PC-3 (cell line): ENCODE measurements at regions not wholly inside any gene's neighbourhood (a gene's known extent, or its start where the extent isn't known, plus 50 kb on each side); places are given as distances from the start of the nearest gene placed in this dataset.

ENCODE experiments used
- CTCF ChIP-seq: fragments of 300-600 bp; sonication (generic); conservative IDR thresholded peaks from 2 replicates; pipeline ENCODE4 v1.5.1; 2017; ENCODE audit warnings: antibody characterized with exemption, low read depth, mild to moderate bottlenecking, low read length
- EZH2 ChIP-seq: fragments of 300-600 bp; sonication (generic); IDR thresholded peaks from one replicate; pipeline ENCODE4 v1.6.1; 2017; ENCODE audit warnings: antibody characterized with exemption, mild to moderate bottlenecking, low read length; ENCODE audit not compliant: unreplicated experiment
- EZH2phosphoT487 ChIP-seq: fragments of 300-600 bp; sonication (generic); IDR thresholded peaks from 2 replicates; pipeline ENCODE4 v1.6.1; 2018; ENCODE audit warnings: mild to moderate bottlenecking, antibody characterized with exemption, low read length, borderline replicate concordance

GRCh38 chr18:67417864-67418523 lies 98.5 kb downstream of the DSEL start:
- no peak for TF ChIP-seq EZH2
- TF ChIP-seq EZH2phosphoT487, result no peak
- no peak for TF ChIP-seq CTCF
